A549 (cell line): ENCODE measurements at regions not wholly inside any gene's neighbourhood (a gene's known extent, or its start where the extent isn't known, plus 50 kb on each side); places are given as distances from the start of the nearest gene placed in this dataset.

ENCODE experiments used
- ATAC-seq, 2 experiments: fragments of 200-7000 bp in 1 of 2; fragments of >200 bp in 1 of 2; cut with Nextera tagmentation in 1 of 2; cut with Tn5 transposase in 1 of 2; 3 replicates each; pipeline versions ENCODE4 v1.8.0 to v1.9.1; 2018 to 2020; ENCODE audit warnings: mild to moderate bottlenecking in 1 of 2, moderate library complexity in 1 of 2
- CTCF ChIA-PET: fragments of 300-600 bp; sonication (Branson Sonifier 250); formaldehyde crosslinking; extraction: SDS; loops from one replicate; lab custom pipeline; 2021; ENCODE audit warnings: antibody characterized with exemption, inconsistent platforms; lab: Yijun Ruan, JAX
- POLR2A ChIA-PET: fragments of 350-600 bp; formaldehyde crosslinking; extraction: SDS; loops from one replicate; lab custom pipeline; 2021; ENCODE audit warnings: antibody characterized with exemption, inconsistent platforms; lab: Yijun Ruan, JAX
- DNase-seq, 2 experiments: peaks; one replicate each; pipeline versions ENCODE4 v3.0.0 to v3.0.0-alpha.2; 2011 to 2016; ENCODE audit warnings: low read depth in 1 of 2, low spot score in 1 of 2
- FAIRE-seq: peaks from 2 replicates; lab custom pipeline; 2011; peaks lifted over from hg19 to GRCh38; lab: Jason Lieb, UNC
- H3K27ac ChIP-seq, 2 experiments: fragments of >200 bp; sonication (Bioruptor Twin); formaldehyde crosslinking; 3 replicates each; pipeline ENCODE4 v1.5.1; 2016 to 2017
- H3K4me1 ChIP-seq: fragments of >200 bp; sonication (Bioruptor Twin); formaldehyde crosslinking; 3 replicates; pipeline ENCODE4 v1.6.1; 2016
- H3K4me2 ChIP-seq: fragments of >200 bp; sonication (Bioruptor Twin); formaldehyde crosslinking; 3 replicates; pipeline ENCODE4 v1.6.1; 2016
- H3K4me3 ChIP-seq: fragments of >200 bp; sonication (Bioruptor Twin); formaldehyde crosslinking; 3 replicates; pipeline ENCODE4 v1.5.1; 2016
- H3K9me3 ChIP-seq: fragments of >200 bp; sonication (Bioruptor Twin); formaldehyde crosslinking; 3 replicates; pipeline ENCODE4 v1.6.1; 2016
- BCL3 ChIP-seq: fragments of >200 bp; sonication (Bioruptor Twin); formaldehyde crosslinking; IDR thresholded peaks from 3 replicates; pipeline ENCODE4 v1.6.1; 2016
- CBX8 ChIP-seq: fragments of 200-600 bp; sonication (generic); IDR thresholded peaks from 2 replicates; pipeline ENCODE4 v1.6.1; 2016
- CEBPB ChIP-seq, 2 experiments: fragments of >200 bp in 1 of 2; sonication (Bioruptor Twin) in 1 of 2; formaldehyde crosslinking in 1 of 2; IDR thresholded peaks; 2 replicates each; pipeline ENCODE4 v1.6.1; 2012 to 2016
- CHD4 ChIP-seq: fragments of 200-600 bp; sonication (generic); IDR thresholded peaks from 2 replicates; pipeline ENCODE4 v1.6.1; 2016; ENCODE audit warnings: antibody characterized with exemption, mild to moderate bottlenecking, borderline replicate concordance
- E2F6 ChIP-seq: IDR thresholded peaks from 2 replicates; pipeline ENCODE4 v1.6.1; 2012; ENCODE audit warnings: low read depth, borderline replicate concordance
- EHF ChIP-seq: fragments of 250-450 bp; sonication (Bioruptor Pico); IDR thresholded peaks from 2 replicates; pipeline ENCODE4 v1.5.0; 2020; ENCODE audit warnings: mild to moderate bottlenecking
- ESRRA ChIP-seq: fragments of 150-350 bp; IDR thresholded peaks from 2 replicates; pipeline ENCODE4 v1.6.1; 2014; ENCODE audit warnings: mild to moderate bottlenecking, low read length, borderline replicate concordance
- FOSB ChIP-seq: fragments of 250-450 bp; sonication (Bioruptor Pico); IDR thresholded peaks from 2 replicates; pipeline ENCODE4 v1.5.0; 2020; ENCODE audit warnings: mild to moderate bottlenecking, moderate library complexity
- HDAC2 ChIP-seq: fragments of 200-600 bp; sonication (generic); IDR thresholded peaks from 2 replicates; pipeline ENCODE4 v1.6.1; 2016
- HMGXB4 ChIP-seq: fragments of 250-450 bp; sonication (Bioruptor Pico); IDR thresholded peaks from 2 replicates; pipeline ENCODE4 v1.5.0; 2021; ENCODE audit warnings: mild to moderate bottlenecking, moderate library complexity, borderline replicate concordance
- HOXB13 ChIP-seq: fragments of 250-450 bp; sonication (Bioruptor Pico); IDR thresholded peaks from 2 replicates; pipeline ENCODE4 v1.5.0; 2020; ENCODE audit warnings: low read depth, mild to moderate bottlenecking, moderate library complexity
- HOXB5 ChIP-seq: fragments of 250-450 bp; sonication (Bioruptor Pico); IDR thresholded peaks from 2 replicates; pipeline ENCODE4 v1.5.0; 2020; ENCODE audit warnings: mild to moderate bottlenecking, moderate library complexity
- JUN ChIP-seq, 2 experiments: fragments of >200 bp; sonication (Bioruptor Twin); formaldehyde crosslinking; IDR thresholded peaks; 2 replicates in 1 of 2; 3 replicates in 1 of 2; pipeline ENCODE4 v1.6.1; 2016 to 2017
- KDM1A ChIP-seq: fragments of 200-600 bp; sonication (generic); IDR thresholded peaks from 2 replicates; pipeline ENCODE4 v1.6.1; 2016; ENCODE audit warnings: low read depth, mild to moderate bottlenecking
- KDM5A ChIP-seq: fragments of 200-600 bp; sonication (generic); IDR thresholded peaks from 2 replicates; pipeline ENCODE4 v1.6.1; 2016; ENCODE audit warnings: antibody characterized with exemption, mild to moderate bottlenecking
- MAX ChIP-seq: IDR thresholded peaks from 2 replicates; pipeline ENCODE4 v1.6.1; 2012
- MAZ ChIP-seq: fragments of 150-350 bp; IDR thresholded peaks from 2 replicates; pipeline ENCODE4 v1.6.1; 2014; ENCODE audit warnings: antibody characterized with exemption, low read depth, low read length, borderline replicate concordance
- NPAS2 ChIP-seq: fragments of 250-450 bp; sonication (Bioruptor Pico); IDR thresholded peaks from 2 replicates; pipeline ENCODE4 v1.8.0; 2022; ENCODE audit warnings: mild to moderate bottlenecking, moderate library complexity, borderline replicate concordance
- POLR2A ChIP-seq: IDR thresholded peaks from 2 replicates; pipeline ENCODE4 v1.6.1; 2012; ENCODE audit warnings: mild to moderate bottlenecking, low read length
- POLR2AphosphoS2 ChIP-seq: conservative IDR thresholded peaks from 2 replicates; pipeline ENCODE4 v1.6.1; 2012; ENCODE audit warnings: low read length, improper control_type of control experiment, inconsistent platforms
- RAD21 ChIP-seq, 2 experiments: fragments of >200 bp in 1 of 2; sonication (Bioruptor Twin) in 1 of 2; formaldehyde crosslinking in 1 of 2; IDR thresholded peaks in 1 of 2; conservative IDR thresholded peaks in 1 of 2; 2 replicates in 1 of 2; 3 replicates in 1 of 2; pipeline ENCODE4 v1.6.1; 2012 to 2018; ENCODE audit warnings: inconsistent platforms in 1 of 2
- RARB ChIP-seq: fragments of 250-450 bp; sonication (Bioruptor Pico); IDR thresholded peaks from 2 replicates; pipeline ENCODE4 v1.8.0; 2021; ENCODE audit warnings: mild to moderate bottlenecking, moderate library complexity
- TFCP2L1 ChIP-seq: fragments of 250-450 bp; sonication (Bioruptor Pico); IDR thresholded peaks from 2 replicates; pipeline ENCODE4 v1.5.0; 2021; ENCODE audit warnings: mild to moderate bottlenecking
- TP53 ChIP-seq: fragments of 250-450 bp; sonication (Bioruptor Pico); IDR thresholded peaks from 2 replicates; pipeline ENCODE4 v1.5.0; 2021; ENCODE audit warnings: mild to moderate bottlenecking, moderate library complexity
- ZFP36 ChIP-seq: fragments of 450-650 bp; IDR thresholded peaks from 2 replicates; pipeline ENCODE4 v1.6.1; 2014; ENCODE audit warnings: borderline replicate concordance; ENCODE audit not compliant: partially characterized antibody
- WGBS: methylation state at CpG from one replicate; pipeline ENCODE4 v1.1.6; 2017; ENCODE audit errors: missing lambda C conversion rate; 5-methylcytosine and 5-hydroxymethylcytosine counted together

GRCh38 chr10:63013755-63014154 lies 119.4 kb upstream of the NRBF2 start:
- CTCF ChIA-PET: interaction anchor here (0.6 kb wide), 1 partner anchor 513 kb away, joined by 3 read pairs; no protein-coding TSS in a partner anchor
- no peak overlapping the region for H3K4me3 ChIP-seq

GRCh38 chr10:63012623-63013022 lies 120.5 kb upstream of the NRBF2 start:
- no peak for DNase-seq
- no peak for ATAC-seq
- peaks cover 6% of the 10 kb centered on the region; the same call in 1 of the 3 replicates for H3K9me3 ChIP-seq
- ChIA-PET POLR2A (no interaction called here), CTCF (no interaction called here)
- TF ChIP-seq HOXB5 (CRISPR knock-in tag): no peak
- no peak for TF ChIP-seq HMGXB4 (CRISPR knock-in tag)
- TF ChIP-seq CEBPB (IDR thresholded peaks at IDR 0.05): no peak
- no peak for TF ChIP-seq NPAS2 (CRISPR knock-in tag)
- H3K4me2 ChIP-seq: no peak overlapping the region
- no peaks in the 10 kb centered on the region for H3K4me1 ChIP-seq
- FAIRE-seq: no peak
- no peak overlapping the region for H3K27ac ChIP-seq
- H3K4me3 ChIP-seq: no peak overlapping the region

More at GRCh38 chr10:63013755-63014154, 119.4 kb upstream of the NRBF2 start:
- H3K9me3 ChIP-seq: peaks cover 6% of the 10 kb centered on the region; the same call in 1 of the 3 replicates
- WGBS: 87% methylated on average over 1 of the region's 1 CpG
- TF ChIP-seq HOXB13 (CRISPR knock-in tag): no peak
- TF ChIP-seq RARB (CRISPR knock-in tag): no peak
- TF ChIP-seq JUN (IDR thresholded peaks at IDR 0.05): no peak
- no peak for TF ChIP-seq KDM1A
- TF ChIP-seq MAX: no peak
- TF ChIP-seq TP53 (CRISPR knock-in tag): no peak
- no peak for TF ChIP-seq MAZ
- no peak for TF ChIP-seq RAD21 (conservative IDR thresholded peaks at IDR 0.05 in 1 of 2, IDR thresholded peaks at IDR 0.05 in 1 of 2)
- no peak for TF ChIP-seq EHF (CRISPR knock-in tag)
- no peak for TF ChIP-seq POLR2A
- no peak for TF ChIP-seq CHD4
- no peak for TF ChIP-seq CBX8
- TF ChIP-seq ZFP36: no peak
- TF ChIP-seq HDAC2: no peak
- no peak for TF ChIP-seq E2F6
- TF ChIP-seq, all 56 proteins: peak for 0
- no peak for DNase-seq
- FAIRE-seq: no peak
- no peak overlapping the region for H3K27ac ChIP-seq
- POLR2A ChIA-PET: no interaction called here
- H3K4me1 ChIP-seq: no peaks in the 10 kb centered on the region
- H3K4me2 ChIP-seq: no peak overlapping the region
- ATAC-seq: no peak

- FAIRE-seq (no peak), DNase-seq (no peak), ATAC-seq (no peak)
- Histone ChIP-seq H3K27ac (no peak overlapping the region), H3K4me1 (no peaks in the 10 kb centered on the region), H3K4me3 (no peak overlapping the region), H3K4me2 (no peak overlapping the region), H3K9me3 (peaks cover 6% of the 10 kb centered on the region; the same call in 1 of the 3 replicates)
- ChIA-PET CTCF (no interaction called here), POLR2A (no interaction called here)
- 4% methylated on average over 1 of the region's 1 CpG for WGBS
- TF ChIP-seq FOSB (CRISPR knock-in tag) (no peak), ESRRA (no peak), MAZ (no peak), POLR2AphosphoS2 (no peak), KDM5A (no peak), TFCP2L1 (CRISPR knock-in tag) (no peak), RARB (CRISPR knock-in tag) (no peak), BCL3 (no peak), POLR2A (no peak)
These were observed 122.9 kb upstream of the NRBF2 start for GRCh38 chr10:63010203-63010602.
